Left ventricle myocardium inferior (tissue), 1 donor: ENCODE measurements at regions not wholly inside any gene's neighbourhood (a gene's known extent, or its start where the extent isn't known, plus 50 kb on each side); places are given as distances from the start of the nearest gene placed in this dataset.

Source experiments
- DNase-seq: peaks from one replicate; pipeline ENCODE4 v3.0.0-alpha.2; 2020
- H3K27ac ChIP-seq: fragments of 200-600 bp; replicated peaks from 2 replicates; pipeline ENCODE4 v1.8.0; 2021
- H3K27me3 ChIP-seq: fragments of 200-600 bp; 2 replicates; pipeline ENCODE4 v1.8.0; 2021; ENCODE audit warnings: low read depth
- H3K36me3 ChIP-seq: fragments of 200-600 bp; 2 replicates; pipeline ENCODE4 v1.8.0; 2021
- H3K4me1 ChIP-seq: fragments of 200-600 bp; 2 replicates; pipeline ENCODE4 v1.8.0; 2021
- H3K4me3 ChIP-seq: fragments of 200-600 bp; 2 replicates; pipeline ENCODE4 v1.8.0; 2021; ENCODE audit warnings: mild to moderate bottlenecking, moderate library complexity
- H3K9me3 ChIP-seq: fragments of 200-600 bp; replicated peaks from 2 replicates; pipeline ENCODE4 v1.8.0; 2021
- intact Hi-C: fragments of 100-400 bp; cut with micrococcal nuclease; formaldehyde crosslinking; loops from one replicate; pipeline ENCODE4 v1.11.0; 2022
- TF ChIP-seq, protein P1 (sequence below): fragments of 200-600 bp; IDR thresholded peaks from 2 replicates; pipeline ENCODE4 v1.8.0; 2021; ENCODE audit warnings: antibody characterized with exemption, mild to moderate bottlenecking, borderline replicate concordance
- donor health status: DM: no; HTN: yes; CAD: no; lungs with severe emphysema.

DNA sequence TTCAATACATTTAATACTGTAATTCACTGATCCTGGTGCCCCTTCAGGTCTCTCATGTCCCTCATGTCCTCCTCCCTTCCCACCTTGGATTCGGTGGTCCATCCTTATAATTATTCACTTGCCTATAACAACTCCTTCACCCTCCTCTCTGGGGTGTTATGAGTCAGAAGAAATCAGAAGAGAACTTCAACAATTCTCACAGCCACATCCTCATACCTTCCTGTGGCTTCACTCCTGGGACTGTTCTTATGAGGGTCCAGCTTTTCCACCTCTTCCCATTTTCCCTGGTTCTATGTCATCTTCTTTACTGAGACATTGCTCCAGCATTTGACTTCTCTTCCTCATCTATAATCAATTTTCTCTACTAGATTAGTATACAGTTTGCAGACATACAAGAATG, 406.1 kb downstream of the NR2F1-AS1 start:
- no peaks in the 10 kb centered on the region for H3K27me3 ChIP-seq
- H3K4me3 ChIP-seq = no peak overlapping the region
- no peak for DNase-seq
- H3K27ac ChIP-seq = no peak overlapping the region
- peaks cover 19% of the 10 kb centered on the region for H3K9me3 ChIP-seq
- no peaks in the 10 kb centered on the region for H3K36me3 ChIP-seq
- no peaks in the 10 kb centered on the region for H3K4me1 ChIP-seq
- TF ChIP-seq, protein P1, sequence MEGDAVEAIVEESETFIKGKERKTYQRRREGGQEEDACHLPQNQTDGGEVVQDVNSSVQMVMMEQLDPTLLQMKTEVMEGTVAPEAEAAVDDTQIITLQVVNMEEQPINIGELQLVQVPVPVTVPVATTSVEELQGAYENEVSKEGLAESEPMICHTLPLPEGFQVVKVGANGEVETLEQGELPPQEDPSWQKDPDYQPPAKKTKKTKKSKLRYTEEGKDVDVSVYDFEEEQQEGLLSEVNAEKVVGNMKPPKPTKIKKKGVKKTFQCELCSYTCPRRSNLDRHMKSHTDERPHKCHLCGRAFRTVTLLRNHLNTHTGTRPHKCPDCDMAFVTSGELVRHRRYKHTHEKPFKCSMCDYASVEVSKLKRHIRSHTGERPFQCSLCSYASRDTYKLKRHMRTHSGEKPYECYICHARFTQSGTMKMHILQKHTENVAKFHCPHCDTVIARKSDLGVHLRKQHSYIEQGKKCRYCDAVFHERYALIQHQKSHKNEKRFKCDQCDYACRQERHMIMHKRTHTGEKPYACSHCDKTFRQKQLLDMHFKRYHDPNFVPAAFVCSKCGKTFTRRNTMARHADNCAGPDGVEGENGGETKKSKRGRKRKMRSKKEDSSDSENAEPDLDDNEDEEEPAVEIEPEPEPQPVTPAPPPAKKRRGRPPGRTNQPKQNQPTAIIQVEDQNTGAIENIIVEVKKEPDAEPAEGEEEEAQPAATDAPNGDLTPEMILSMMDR = no peak
- intact Hi-C loops = no loop called here

DNA sequence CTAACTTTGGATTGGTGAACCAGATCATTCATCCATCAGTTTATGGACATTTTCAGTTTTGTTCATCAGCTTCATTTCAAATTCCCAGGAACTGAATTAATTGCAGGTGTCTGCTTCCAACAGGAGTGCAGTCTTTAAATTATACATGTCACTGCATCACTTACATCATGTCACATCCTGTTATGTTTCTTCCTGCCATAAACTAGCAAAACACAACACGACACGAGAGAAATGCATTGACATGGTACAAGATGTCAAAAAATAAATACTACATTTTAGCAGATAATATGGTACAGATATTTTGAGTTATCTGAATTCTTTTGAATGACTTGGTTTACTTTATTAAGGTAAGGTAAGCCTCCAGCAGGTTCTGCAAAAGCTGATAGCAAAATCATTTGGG, 415.5 kb downstream of the NR2F1-AS1 start:
- H3K9me3 ChIP-seq = no peaks in the 10 kb centered on the region
- no peaks in the 10 kb centered on the region for H3K27me3 ChIP-seq
- H3K4me1 ChIP-seq = peaks cover 10% of the 10 kb centered on the region
- no peaks in the 10 kb centered on the region for H3K36me3 ChIP-seq
- intact Hi-C loops = no loop called here
- DNase-seq = no peak
- TF ChIP-seq, protein P1 = no peak
- H3K4me3 ChIP-seq = no peak overlapping the region
- H3K27ac ChIP-seq = no peak overlapping the region

DNA sequence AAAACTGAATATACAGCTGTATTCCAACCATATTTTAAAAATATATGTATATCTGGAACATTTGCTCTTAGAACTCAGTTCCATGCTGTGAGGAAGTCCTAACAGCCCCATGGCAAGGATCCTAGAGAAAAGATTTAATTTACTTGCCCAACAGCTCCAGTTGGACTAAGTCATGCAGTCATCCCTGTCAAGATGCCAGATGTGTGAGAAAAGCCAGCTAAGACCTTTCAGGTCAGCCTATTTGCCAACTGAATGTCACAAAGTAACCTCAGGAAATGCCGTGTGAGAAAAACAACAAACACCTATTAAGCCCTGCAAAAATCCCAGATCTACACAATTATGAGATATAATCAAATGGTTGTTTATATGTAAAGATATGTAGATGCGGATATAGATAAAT, 416.3 kb downstream of the NR2F1-AS1 start:
- no peak for DNase-seq
- peaks cover 10% of the 10 kb centered on the region for H3K4me1 ChIP-seq
- TF ChIP-seq, protein P1 = no peak
- no peaks in the 10 kb centered on the region for H3K36me3 ChIP-seq
- intact Hi-C loops = no loop called here
- no peak overlapping the region for H3K27ac ChIP-seq
- no peak overlapping the region for H3K4me3 ChIP-seq
- H3K9me3 ChIP-seq = no peaks in the 10 kb centered on the region
- H3K27me3 ChIP-seq = no peaks in the 10 kb centered on the region

DNA sequence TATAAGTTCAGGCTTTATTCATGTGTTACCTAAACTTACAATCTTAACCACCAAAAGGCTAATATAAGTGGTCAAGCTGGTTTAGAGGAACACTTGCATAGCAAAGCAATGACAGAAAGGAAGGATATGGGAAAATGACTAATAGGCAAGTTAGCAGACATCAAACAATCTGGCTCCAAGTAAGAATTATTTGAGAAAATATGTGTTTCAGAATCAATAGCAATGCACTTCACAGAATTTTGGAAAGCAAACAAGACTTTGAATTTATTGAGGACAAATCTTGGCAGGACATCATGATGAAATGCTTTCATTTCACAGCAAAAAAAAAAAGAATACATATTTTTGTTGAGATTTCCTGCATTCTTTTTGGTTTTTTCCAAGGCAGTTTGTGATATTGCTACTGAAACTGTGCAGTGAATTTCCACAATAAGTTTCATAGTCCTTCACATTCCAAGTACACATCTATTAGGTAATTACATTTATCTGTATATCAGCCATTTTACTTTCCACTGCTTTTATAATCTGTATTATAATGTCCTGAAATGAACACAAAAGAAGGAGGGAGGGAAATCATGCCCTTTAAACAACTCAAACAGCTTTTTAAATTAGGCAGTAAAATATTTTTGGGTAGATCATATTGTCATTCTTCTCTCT, 417.9 kb downstream of the NR2F1-AS1 start:
- TF ChIP-seq, protein P1 = no peak
- Histone ChIP-seq H3K36me3 (no peaks in the 10 kb centered on the region), H3K4me1 (peaks cover 10% of the 10 kb centered on the region), H3K27me3 (no peaks in the 10 kb centered on the region), H3K27ac (no peak overlapping the region), H3K4me3 (no peak overlapping the region), H3K9me3 (no peaks in the 10 kb centered on the region)
- DNase-seq = no peak
- intact Hi-C loops = no loop called here

DNA sequence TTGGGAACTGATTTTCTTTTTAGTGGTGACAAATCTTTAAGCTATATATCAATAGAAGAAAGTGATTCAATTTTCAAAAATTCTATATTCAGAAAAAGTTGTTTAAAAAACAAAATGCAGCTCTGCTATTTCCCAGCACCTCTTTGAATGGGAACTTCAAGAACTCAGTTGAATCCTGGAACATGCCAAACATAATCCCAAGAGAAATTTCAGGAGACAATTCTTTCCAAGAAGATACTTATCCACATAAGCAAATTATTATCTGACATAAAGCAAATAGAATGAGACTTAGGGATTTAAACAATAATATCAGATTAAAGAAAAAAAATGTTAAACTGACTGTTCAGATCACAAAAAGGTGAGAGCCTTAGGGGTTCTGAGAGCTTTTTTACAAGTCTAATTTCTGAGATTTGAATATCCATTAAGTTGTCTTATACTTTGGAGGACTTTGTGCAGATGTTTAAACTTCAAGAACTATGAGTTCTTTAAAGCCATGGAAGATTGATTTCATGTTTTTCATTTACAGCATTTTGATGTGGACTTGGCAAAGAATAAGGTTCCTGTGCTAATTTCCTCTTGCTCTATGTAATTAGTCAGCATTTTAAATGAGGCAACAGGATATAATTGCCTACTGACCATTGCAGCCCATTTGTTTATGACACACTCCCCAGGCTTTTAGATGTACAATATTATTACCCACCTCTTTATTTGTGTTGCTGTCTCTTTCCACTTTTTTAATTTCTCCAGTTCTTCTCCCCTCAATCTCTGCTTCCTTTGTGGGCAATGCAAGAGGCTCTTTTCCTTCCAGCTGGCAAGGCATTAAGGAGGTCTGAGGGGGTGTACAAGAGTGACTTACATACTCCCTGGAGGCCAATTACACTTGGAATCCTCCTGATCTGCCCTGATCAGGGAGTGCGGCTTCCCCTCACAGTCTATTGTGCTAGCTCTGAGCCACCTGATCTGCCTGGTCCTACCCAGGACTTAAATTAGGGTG, 419.1 kb downstream of the NR2F1-AS1 start:
- no peak overlapping the region for H3K27ac ChIP-seq

More for the DNA sequence above, 419.1 kb downstream of the NR2F1-AS1 start:
- Histone ChIP-seq H3K36me3 (no peaks in the 10 kb centered on the region), H3K9me3 (no peaks in the 10 kb centered on the region), H3K4me1 (peaks cover 10% of the 10 kb centered on the region), H3K4me3 (no peak overlapping the region), H3K27me3 (no peaks in the 10 kb centered on the region)
- no peak for DNase-seq
- TF ChIP-seq, protein P1 = no peak
- intact Hi-C loops = no loop called here
